Osteoblast (primary cell): ENCODE measurements at regions not wholly inside any gene's neighbourhood (a gene's known extent, or its start where the extent isn't known, plus 50 kb on each side); places are given as distances from the start of the nearest gene placed in this dataset.

Experiments used
- DNase-seq: peaks from one replicate; pipeline ENCODE4 v3.0.0; 2011; ENCODE audit warnings: low spot score, mixed read lengths; ENCODE audit not compliant: insufficient read length; ENCODE audit errors: missing footprints
- H2AFZ ChIP-seq: 2 replicates; pipeline ENCODE4 v1.6.0; 2011; ENCODE audit warnings: mild to moderate bottlenecking, low read length
- H3K27ac ChIP-seq: 2 replicates; pipeline ENCODE4 v1.5.1; 2011; ENCODE audit warnings: mild to moderate bottlenecking, low read depth, low read length, moderate library complexity
- H3K27me3 ChIP-seq: 2 replicates; pipeline ENCODE4 v1.6.0; 2012; ENCODE audit warnings: mild to moderate bottlenecking, control low read depth, inconsistent platforms, low read length, moderate library complexity; ENCODE audit not compliant: insufficient read depth
- H3K36me3 ChIP-seq: 2 replicates; pipeline ENCODE4 v1.5.1; 2011; ENCODE audit warnings: mild to moderate bottlenecking, low read length, control low read depth, moderate library complexity; ENCODE audit not compliant: insufficient read depth
- H3K4me1 ChIP-seq: 2 replicates; pipeline ENCODE4 v1.5.1; 2011; ENCODE audit warnings: mild to moderate bottlenecking, low read length, control low read depth, moderate library complexity; ENCODE audit not compliant: insufficient read depth
- H3K4me2 ChIP-seq: 2 replicates; pipeline ENCODE4 v1.6.0; 2011; ENCODE audit warnings: mild to moderate bottlenecking, low read length; ENCODE audit not compliant: insufficient read depth
- H3K4me3 ChIP-seq: fragments of 200-600 bp; sonication (generic); 3 replicates; pipeline ENCODE4 v1.5.1; 2012; ENCODE audit warnings: mild to moderate bottlenecking, low read length, inconsistent platforms; ENCODE audit not compliant: insufficient read depth
- H3K79me2 ChIP-seq: 2 replicates; pipeline ENCODE4 v1.6.0; 2012; ENCODE audit warnings: mild to moderate bottlenecking, low read length, control low read depth, inconsistent platforms; ENCODE audit not compliant: insufficient read depth
- H3K9me3 ChIP-seq: 2 replicates; pipeline ENCODE4 v1.5.1; 2011; ENCODE audit warnings: low read depth, low read length, control low read depth
- H4K20me1 ChIP-seq: 2 replicates; pipeline ENCODE4 v1.6.0; 2012; ENCODE audit warnings: mild to moderate bottlenecking, low read length, control low read depth; ENCODE audit not compliant: insufficient read depth
- TF ChIP-seq, protein P1 (sequence below): IDR thresholded peaks from 2 replicates; pipeline ENCODE4 v1.5.1; 2011; ENCODE audit warnings: mild to moderate bottlenecking, low read depth, low read length, moderate library complexity; ENCODE audit errors: extremely low read depth

DNA sequence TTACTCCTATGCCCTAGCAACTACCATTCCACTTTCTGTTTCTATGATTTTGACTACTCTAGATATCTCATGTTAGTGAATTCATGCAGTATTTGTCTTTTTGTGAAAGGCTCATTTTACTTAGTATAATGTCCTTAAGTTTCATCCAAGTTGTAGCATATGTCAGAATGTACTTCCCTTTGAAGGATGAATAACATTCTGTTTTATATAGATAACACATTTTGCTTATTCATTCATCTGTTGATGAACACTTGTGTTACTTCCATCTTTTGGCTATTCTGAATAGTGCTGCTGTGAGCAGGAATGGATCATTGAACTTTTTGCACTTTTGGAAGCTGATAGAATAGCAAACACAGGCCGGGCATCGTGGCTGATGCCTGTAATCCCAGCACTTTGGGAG, 140.2 kb upstream of the MYO10 start:
- no peak overlapping the region for H3K27ac ChIP-seq

DNA sequence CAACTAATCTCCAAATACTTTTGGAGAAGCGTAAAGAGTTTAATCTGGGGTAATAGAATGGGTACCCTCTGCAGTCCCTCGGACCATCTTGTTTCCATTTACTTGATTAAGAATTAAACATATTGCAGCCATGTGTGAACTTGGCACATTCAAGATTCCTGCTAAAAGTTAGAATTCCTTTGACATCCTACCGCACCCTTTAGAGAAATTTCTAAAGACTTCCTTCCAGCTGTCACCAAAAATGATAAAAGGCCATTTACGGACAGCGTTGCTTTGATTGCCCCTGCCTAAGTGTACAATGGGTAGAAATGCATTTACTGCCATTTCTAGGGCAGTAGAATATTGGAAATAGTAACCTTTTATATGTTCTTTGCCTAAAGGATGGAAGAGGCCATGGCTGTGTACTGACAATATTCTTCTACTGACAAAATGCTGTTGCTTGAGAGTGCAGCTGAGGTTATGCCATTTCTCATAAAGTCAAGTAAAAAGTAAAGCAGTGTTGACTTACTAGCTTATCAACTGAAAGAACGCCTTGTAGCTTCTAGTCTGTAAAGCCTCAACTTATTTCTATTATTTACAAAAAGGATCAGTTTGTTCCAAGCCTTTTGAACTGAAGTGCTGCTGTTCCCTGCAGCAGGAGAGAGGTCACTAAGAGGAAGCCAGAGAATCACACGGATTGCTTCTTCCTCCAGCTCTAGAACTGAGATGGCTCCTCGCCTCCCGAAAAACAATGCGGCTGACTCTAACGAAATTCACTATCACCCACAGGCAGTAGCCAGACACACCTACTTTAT, 139.8 kb upstream of the BASP1 start:
- H3K36me3 ChIP-seq = no peaks in the 10 kb centered on the region
- TF ChIP-seq, protein P1, sequence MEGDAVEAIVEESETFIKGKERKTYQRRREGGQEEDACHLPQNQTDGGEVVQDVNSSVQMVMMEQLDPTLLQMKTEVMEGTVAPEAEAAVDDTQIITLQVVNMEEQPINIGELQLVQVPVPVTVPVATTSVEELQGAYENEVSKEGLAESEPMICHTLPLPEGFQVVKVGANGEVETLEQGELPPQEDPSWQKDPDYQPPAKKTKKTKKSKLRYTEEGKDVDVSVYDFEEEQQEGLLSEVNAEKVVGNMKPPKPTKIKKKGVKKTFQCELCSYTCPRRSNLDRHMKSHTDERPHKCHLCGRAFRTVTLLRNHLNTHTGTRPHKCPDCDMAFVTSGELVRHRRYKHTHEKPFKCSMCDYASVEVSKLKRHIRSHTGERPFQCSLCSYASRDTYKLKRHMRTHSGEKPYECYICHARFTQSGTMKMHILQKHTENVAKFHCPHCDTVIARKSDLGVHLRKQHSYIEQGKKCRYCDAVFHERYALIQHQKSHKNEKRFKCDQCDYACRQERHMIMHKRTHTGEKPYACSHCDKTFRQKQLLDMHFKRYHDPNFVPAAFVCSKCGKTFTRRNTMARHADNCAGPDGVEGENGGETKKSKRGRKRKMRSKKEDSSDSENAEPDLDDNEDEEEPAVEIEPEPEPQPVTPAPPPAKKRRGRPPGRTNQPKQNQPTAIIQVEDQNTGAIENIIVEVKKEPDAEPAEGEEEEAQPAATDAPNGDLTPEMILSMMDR = no peak
- no peaks in the 10 kb centered on the region for H3K4me1 ChIP-seq
- H3K27ac ChIP-seq = no peak overlapping the region
- no peaks in the 10 kb centered on the region for H3K79me2 ChIP-seq
- H2AFZ ChIP-seq = no peak overlapping the region
- no peak overlapping the region for H3K4me3 ChIP-seq
- no peak overlapping the region for H3K4me2 ChIP-seq
- H3K27me3 ChIP-seq = no peaks in the 10 kb centered on the region
- H3K9me3 ChIP-seq = no peaks in the 10 kb centered on the region
- H4K20me1 ChIP-seq = no peaks in the 10 kb centered on the region
- no peak for DNase-seq

More for the DNA sequence above, 140.2 kb upstream of the MYO10 start:
- DNase-seq = no peak
- no peaks in the 10 kb centered on the region for H3K27me3 ChIP-seq
- no peak overlapping the region for H3K4me2 ChIP-seq
- H3K79me2 ChIP-seq = no peaks in the 10 kb centered on the region
- no peaks in the 10 kb centered on the region for H3K9me3 ChIP-seq
- TF ChIP-seq, protein P1 = no peak
- H3K4me1 ChIP-seq = no peaks in the 10 kb centered on the region
- H2AFZ ChIP-seq = no peak overlapping the region
- no peak overlapping the region for H3K4me3 ChIP-seq
- no peaks in the 10 kb centered on the region for H3K36me3 ChIP-seq
- H4K20me1 ChIP-seq = no peaks in the 10 kb centered on the region

DNA sequence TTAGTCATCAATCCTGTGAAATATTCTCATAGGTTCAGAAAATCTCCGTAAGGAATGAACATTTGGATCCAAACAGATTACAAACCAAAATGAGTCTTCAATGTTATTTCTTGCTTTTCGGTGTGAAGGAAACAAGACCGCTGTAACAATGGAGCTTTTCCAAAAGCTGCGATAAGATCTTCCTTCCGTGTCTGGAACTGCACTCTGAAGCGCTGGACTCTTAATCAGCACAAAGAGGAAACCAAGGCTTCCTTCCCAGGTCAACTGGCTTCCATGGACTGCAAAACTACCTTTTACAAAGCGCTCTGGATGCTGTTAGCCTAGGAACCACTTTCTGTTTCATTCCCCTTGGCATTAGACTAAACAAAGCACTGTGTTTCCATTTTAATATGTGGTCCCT, 137.9 kb upstream of the BASP1 start:
- no peaks in the 10 kb centered on the region for H3K36me3 ChIP-seq
- no peaks in the 10 kb centered on the region for H3K9me3 ChIP-seq
- no peak overlapping the region for H3K27ac ChIP-seq
- DNase-seq = no peak
- no peak overlapping the region for H3K4me2 ChIP-seq
- no peaks in the 10 kb centered on the region for H3K79me2 ChIP-seq
- H3K4me1 ChIP-seq = no peaks in the 10 kb centered on the region
- TF ChIP-seq, protein P1 = no peak
- H3K4me3 ChIP-seq = no peak overlapping the region
- no peaks in the 10 kb centered on the region for H4K20me1 ChIP-seq
- no peak overlapping the region for H2AFZ ChIP-seq
- no peaks in the 10 kb centered on the region for H3K27me3 ChIP-seq

- Histone ChIP-seq H4K20me1 (no peaks in the 10 kb centered on the region), H3K9me3 (no peaks in the 10 kb centered on the region), H3K4me2 (no peak overlapping the region), H2AFZ (no peak overlapping the region), H3K79me2 (no peaks in the 10 kb centered on the region), H3K4me1 (no peaks in the 10 kb centered on the region), H3K27me3 (no peaks in the 10 kb centered on the region), H3K27ac (no peak overlapping the region), H3K4me3 (no peak overlapping the region), H3K36me3 (no peaks in the 10 kb centered on the region)
- TF ChIP-seq, protein P1 = no peak
- DNase-seq = no peak
Measured at GRCh38 chr5:17080361-17080760, 137.1 kb upstream of the BASP1 start.
